ENCODE measurements at regions not wholly inside any gene's neighbourhood (a gene's known extent, or its start where the extent isn't known, plus 50 kb on each side); places are given as distances from the start of the nearest gene placed in this dataset.
"Not testable (repeated sequence)": the region's sequence is repeated elsewhere in the genome, so short reads cannot be mapped to it uniquely, and the experiment has no call there.

- Histone ChIP-seq H3K27me3 (ENCODE audit: insufficient read depth, low read depth, low read length) (no peaks in the 10 kb centered on the region), H3K9ac (ENCODE audit: low read length) (no peak overlapping the region), H3K9me3 (ENCODE audit: low read length) (peaks cover 3% of the 10 kb centered on the region), H3K9me2 (ENCODE audit: insufficient read depth, low read length) (no peaks in the 10 kb centered on the region), H3K4me3 (ENCODE audit: low read length) (no peak overlapping the region), H3F3A (ENCODE audit: insufficient read depth, low read length, poor library complexity, severe bottlenecking) (no peaks in the 10 kb centered on the region), H3K36me3 (ENCODE audit: insufficient read depth, low read length) (no peaks in the 10 kb centered on the region), H3K4me2 (ENCODE audit: low read length) (no peak overlapping the region), H2AFZ (ENCODE audit: low read depth, low read length) (no peak overlapping the region), H4K20me1 (ENCODE audit: insufficient read depth) (no peaks in the 10 kb centered on the region), H3K27ac (ENCODE audit: low read length) (no peak overlapping the region), H3K79me2 (replicated peaks; ENCODE audit: insufficient read depth, low read length) (no peaks in the 10 kb centered on the region)
- TF ChIP-seq RAD21 (conservative IDR thresholded peaks at IDR 0.05): no peak
Measured at GRCh38 chr13:38228322-38228721, 121.3 kb upstream of the UFM1 start.

- H3K9me3 ChIP-seq (ENCODE audit: low read length): peaks cover 3% of the 10 kb centered on the region
- no peak overlapping the region for H3K27ac ChIP-seq (ENCODE audit: low read length)
- no peaks in the 10 kb centered on the region for H3K27me3 ChIP-seq (ENCODE audit: insufficient read depth, low read depth, low read length)
- no peak overlapping the region for H3K4me2 ChIP-seq (ENCODE audit: low read length)
- H3K36me3 ChIP-seq (ENCODE audit: insufficient read depth, low read length): no peaks in the 10 kb centered on the region
- no peaks in the 10 kb centered on the region for H3K9me2 ChIP-seq (ENCODE audit: insufficient read depth, low read length)
- H4K20me1 ChIP-seq (ENCODE audit: insufficient read depth): no peaks in the 10 kb centered on the region
- no peak overlapping the region for H2AFZ ChIP-seq (ENCODE audit: low read depth, low read length)
- no peak overlapping the region for H3K4me3 ChIP-seq (ENCODE audit: low read length)
- H3F3A ChIP-seq (ENCODE audit: insufficient read depth, low read length, poor library complexity, severe bottlenecking): no peaks in the 10 kb centered on the region
- no peaks in the 10 kb centered on the region for H3K79me2 ChIP-seq (replicated peaks; ENCODE audit: insufficient read depth, low read length)
- H3K9ac ChIP-seq (ENCODE audit: low read length): no peak overlapping the region
- TF ChIP-seq TAF1 (IDR thresholded peaks at IDR 0.05; ENCODE audit: low read depth): no peak
- TF ChIP-seq CTCF (IDR thresholded peaks at IDR 0.05; ENCODE audit: poor library complexity, severe bottlenecking): no peak
- no peak for TF ChIP-seq EZH2 (IDR thresholded peaks at IDR 0.05; ENCODE audit: borderline replicate concordance, insufficient read depth, low read length, poor library complexity, severe bottlenecking)
- TF ChIP-seq RAD21 (conservative IDR thresholded peaks at IDR 0.05): no peak
Measured at GRCh38 chr13:38226496-38226895, 123.2 kb upstream of the UFM1 start.

DNA sequence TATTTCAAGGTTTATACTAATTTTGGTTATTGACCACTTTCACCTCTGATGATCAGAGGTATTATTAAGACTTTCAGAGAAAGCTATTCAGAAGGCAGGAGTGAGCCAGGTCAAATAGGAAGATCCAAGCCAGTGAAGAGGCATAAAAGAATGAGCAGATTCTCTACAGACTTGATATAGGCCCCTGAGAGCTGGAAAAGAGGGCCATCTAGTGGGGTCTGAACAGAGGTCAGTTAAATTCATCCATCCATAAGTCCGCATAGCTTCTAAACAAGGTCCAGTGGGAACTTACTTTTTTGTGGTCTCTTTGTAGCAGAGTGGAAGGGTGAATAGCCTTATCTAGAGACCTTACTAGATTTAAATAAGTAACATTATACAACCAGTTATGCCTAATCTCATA, 126.6 kb upstream of the UFM1 start:
- no peak overlapping the region for H3K4me2 ChIP-seq (ENCODE audit: low read length)
- no peaks in the 10 kb centered on the region for H3K79me2 ChIP-seq (replicated peaks; ENCODE audit: insufficient read depth, low read length)
- H3K9ac ChIP-seq (ENCODE audit: low read length): no peak overlapping the region
- no peak overlapping the region for H2AFZ ChIP-seq (ENCODE audit: low read depth, low read length)
- no peaks in the 10 kb centered on the region for H4K20me1 ChIP-seq (ENCODE audit: insufficient read depth)
- no peaks in the 10 kb centered on the region for H3K27me3 ChIP-seq (ENCODE audit: insufficient read depth, low read depth, low read length)
- H3K9me2 ChIP-seq (ENCODE audit: insufficient read depth, low read length): no peaks in the 10 kb centered on the region
- no peak overlapping the region for H3K4me3 ChIP-seq (ENCODE audit: low read length)
- H3F3A ChIP-seq (ENCODE audit: insufficient read depth, low read length, poor library complexity, severe bottlenecking): no peaks in the 10 kb centered on the region
- H3K9me3 ChIP-seq (ENCODE audit: low read length): no peaks in the 10 kb centered on the region
- TF ChIP-seq EP300 (conservative IDR thresholded peaks at IDR 0.05; ENCODE audit: poor library complexity, severe bottlenecking) (no peak), SMC3 (conservative IDR thresholded peaks at IDR 0.05; ENCODE audit: poor library complexity) (peak; percentile 80), REST (IDR thresholded peaks at IDR 0.05; ENCODE audit: borderline replicate concordance) (no peak), EZH2 (IDR thresholded peaks at IDR 0.05; ENCODE audit: borderline replicate concordance, insufficient read depth, low read length, poor library complexity, severe bottlenecking) (no peak), TAF1 (IDR thresholded peaks at IDR 0.05; ENCODE audit: low read depth) (no peak), MXI1 (conservative IDR thresholded peaks at IDR 0.05; ENCODE audit: poor library complexity, severe bottlenecking) (no peak), CTCF (IDR thresholded peaks at IDR 0.05; ENCODE audit: poor library complexity, severe bottlenecking) (peak; percentile 64), POLR2AphosphoS5 (IDR thresholded peaks at IDR 0.05) (no peak), RAD21 (conservative IDR thresholded peaks at IDR 0.05) (peak; percentile 76)
- H3K36me3 ChIP-seq (ENCODE audit: insufficient read depth, low read length): no peaks in the 10 kb centered on the region
- no peak overlapping the region for H3K27ac ChIP-seq (ENCODE audit: low read length)

DNA sequence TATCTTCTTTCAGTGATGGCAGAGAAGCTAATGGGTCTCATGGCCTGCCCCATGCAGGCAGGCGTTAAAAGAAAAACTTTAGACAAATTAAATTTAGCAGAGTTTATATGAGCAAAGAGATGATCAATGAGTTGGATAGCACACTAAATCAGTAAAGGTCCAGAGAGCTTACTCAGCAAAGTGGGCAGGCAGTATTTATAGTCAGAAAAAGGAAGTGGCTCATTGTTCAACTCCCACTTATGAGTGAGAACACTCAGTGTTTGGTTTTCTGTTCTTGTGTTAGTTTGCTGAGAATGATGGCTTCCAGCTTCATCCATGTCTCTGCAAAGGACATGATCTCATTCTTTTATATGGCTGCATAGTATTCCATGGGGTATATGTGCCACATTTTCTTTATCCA, 128.5 kb upstream of the UFM1 start:
- not testable (repeated sequence) for H3K9me2 ChIP-seq (ENCODE audit: insufficient read depth, low read length); H3F3A ChIP-seq (ENCODE audit: insufficient read depth, low read length, poor library complexity, severe bottlenecking); H3K27me3 ChIP-seq (ENCODE audit: insufficient read depth, low read depth, low read length); H3K79me2 ChIP-seq (replicated peaks; ENCODE audit: insufficient read depth, low read length); H3K4me2 ChIP-seq (ENCODE audit: low read length); H3K4me3 ChIP-seq (ENCODE audit: low read length); H3K36me3 ChIP-seq (ENCODE audit: insufficient read depth, low read length); H3K9ac ChIP-seq (ENCODE audit: low read length); H4K20me1 ChIP-seq (ENCODE audit: insufficient read depth); H2AFZ ChIP-seq (ENCODE audit: low read depth, low read length); H3K9me3 ChIP-seq (ENCODE audit: low read length); H3K27ac ChIP-seq (ENCODE audit: low read length)
